MM.1S (cell line): ENCODE measurements at regions not wholly inside any gene's neighbourhood (a gene's known extent, or its start where the extent isn't known, plus 50 kb on each side); places are given as distances from the start of the nearest gene placed in this dataset.

Experiments
- CTCF ChIP-seq: fragments of 300-600 bp; sonication (generic); IDR thresholded peaks from 2 replicates; pipeline ENCODE4 v1.5.1; 2016; ENCODE audit warnings: antibody characterized with exemption, low read length, mixed read lengths
- EZH2phosphoT487 ChIP-seq: fragments of 300-600 bp; sonication (generic); IDR thresholded peaks from 2 replicates; pipeline ENCODE4 v1.6.1; 2018; ENCODE audit warnings: antibody characterized with exemption, low read length

- TF ChIP-seq CTCF: no peak
- no peak for TF ChIP-seq EZH2phosphoT487
Observed at GRCh38 chr12:67832155-67832554, 157.1 kb upstream of the IFNG-AS1 start.
